ENCODE measurements at regions not wholly inside any gene's neighbourhood (a gene's known extent, or its start where the extent isn't known, plus 50 kb on each side); places are given as distances from the start of the nearest gene placed in this dataset.

GRCh38 chr4:125729171-125729570 lies 414.4 kb downstream of the FAT4 start:
- TF ChIP-seq CTCF (IDR thresholded peaks at IDR 0.05) = no peak
- no peak for TF ChIP-seq EZH2 (IDR thresholded peaks at IDR 0.05; ENCODE audit: borderline replicate concordance, insufficient read depth, low read depth, low read length, poor library complexity, severe bottlenecking)

All from B cell (primary cell).